K562 (cell line): ENCODE measurements at regions not wholly inside any gene's neighbourhood (a gene's known extent, or its start where the extent isn't known, plus 50 kb on each side); places are given as distances from the start of the nearest gene placed in this dataset.

Experiments
- ATAC-seq: fragments of 200-7000 bp; cut with Tn5 transposase; 3 replicates; pipeline ENCODE4 v1.9.1; 2020; ENCODE audit warnings: moderate library complexity
- BruUV-seq: library from RNA; stranded (reverse); fragments of 400-500 nt; replicated peaks from 2 replicates; lab custom pipeline; 2021; lab: Mats Ljungman, UMichigan
- CTCF ChIA-PET: fragments of 300-600 bp; formaldehyde crosslinking; extraction: SDS; loops from one replicate; lab custom pipeline; 2021; ENCODE audit warnings: low intra/inter-chr PET ratio; lab: Yijun Ruan, JAX
- POLR2A ChIA-PET: fragments of 300-600, 350-650 bp; sonication (Branson Sonifier 250); formaldehyde crosslinking; extraction: SDS; loops from one replicate; lab custom pipeline; 2021; ENCODE audit warnings: antibody characterized with exemption, inconsistent platforms; lab: Yijun Ruan, JAX
- DNase-seq, 4 experiments: peaks; one replicate each; pipeline versions ENCODE4 v3.0.0 to v3.0.0-alpha.2; 2011 to 2018; ENCODE audit warnings: low spot score in 3 of 4, mixed read lengths in 3 of 4; ENCODE audit errors: extremely low read depth in 1 of 4
- FAIRE-seq: peaks from 2 replicates; lab custom pipeline; 2011; peaks lifted over from hg19 to GRCh38; lab: Jason Lieb, UNC
- H2AFZ ChIP-seq: 2 replicates; pipeline ENCODE4 v1.6.0; 2011; ENCODE audit warnings: low read depth, low read length, control low read depth, inconsistent platforms
- H3K27ac ChIP-seq: fragments of 200-600 bp; 3 replicates; pipeline ENCODE4 v1.8.0; 2011; ENCODE audit warnings: low read depth, mild to moderate bottlenecking, control low read depth, inconsistent platforms, low read length, moderate library complexity, mixed read lengths; ENCODE audit errors: extremely low read depth
- H3K27me3 ChIP-seq, 2 experiments: fragments of 300-600 bp in 1 of 2; 2 replicates in 1 of 2; 3 replicates in 1 of 2; pipeline versions ENCODE4 v1.6.0 to v1.8.0; 2011; ENCODE audit warnings: inconsistent platforms in 2 of 2, low read length in 2 of 2, mild to moderate bottlenecking in 1 of 2, mixed read lengths in 1 of 2, moderate library complexity in 1 of 2; ENCODE audit not compliant: control insufficient read depth in 2 of 2, insufficient read depth in 2 of 2
- H3K36me3 ChIP-seq: fragments of 300-600 bp; 3 replicates; pipeline ENCODE4 v1.8.0; 2011; ENCODE audit warnings: mild to moderate bottlenecking, low read length, inconsistent platforms; ENCODE audit not compliant: control insufficient read depth, insufficient read depth
- H3K4me1 ChIP-seq, 2 experiments: fragments of 200-600 bp in 1 of 2; replicated peaks in 1 of 2; 2 replicates in 1 of 2; 3 replicates in 1 of 2; pipeline versions ENCODE4 v1.5.1 to v1.8.0; 2011; ENCODE audit warnings: inconsistent platforms in 2 of 2, low read length in 2 of 2, mild to moderate bottlenecking in 1 of 2, mixed read lengths in 1 of 2, moderate library complexity in 1 of 2; ENCODE audit not compliant: control insufficient read depth in 2 of 2, insufficient read depth in 2 of 2
- H3K4me2 ChIP-seq: 2 replicates; pipeline ENCODE4 v1.6.1; 2011; ENCODE audit warnings: low read length, control low read depth, inconsistent platforms, mixed read lengths; ENCODE audit not compliant: insufficient read depth
- H3K4me3 ChIP-seq: fragments of 200-600 bp; sonication (generic), shearing (Covaris generic); 2 replicates; pipeline ENCODE4 v1.5.1; 2016; ENCODE audit warnings: control low read depth, inconsistent platforms
- H3K79me2 ChIP-seq: fragments of 200-600 bp; 3 replicates; pipeline ENCODE4 v1.8.0; 2011; ENCODE audit warnings: low read length, inconsistent platforms; ENCODE audit not compliant: control insufficient read depth, insufficient read depth
- H3K9ac ChIP-seq, 2 experiments: 2 replicates each; pipeline versions ENCODE4 v1.6.0 to v1.6.1; 2011; ENCODE audit warnings: low read depth in 2 of 2, low read length in 2 of 2, control low read depth in 1 of 2, inconsistent platforms in 1 of 2, mild to moderate bottlenecking in 1 of 2, mixed read lengths in 1 of 2; ENCODE audit not compliant: insufficient read depth in 1 of 2
- H3K9me1 ChIP-seq: one replicate; pipeline ENCODE4 v1.6.0; 2011; ENCODE audit warnings: inconsistent platforms, mild to moderate bottlenecking, low read length, moderate library complexity; ENCODE audit not compliant: control insufficient read depth, insufficient read depth
- H3K9me3 ChIP-seq: replicated peaks from 2 replicates; pipeline ENCODE4 v1.5.1; 2011; ENCODE audit warnings: low read depth, low read length, inconsistent platforms; ENCODE audit not compliant: control insufficient read depth, insufficient read depth
- H4K20me1 ChIP-seq: replicated peaks from 2 replicates; pipeline ENCODE4 v1.6.1; 2011; ENCODE audit warnings: low read length, inconsistent platforms, mixed read lengths; ENCODE audit not compliant: control insufficient read depth, insufficient read depth
- ARID3A ChIP-seq: IDR thresholded peaks from 2 replicates; pipeline ENCODE4 v1.6.1; 2012; ENCODE audit warnings: low read depth, low read length, improper control_type of control experiment, borderline replicate concordance
- CBFA2T3 ChIP-seq: fragments of 450-650 bp; IDR thresholded peaks from 2 replicates; pipeline ENCODE4 v1.6.1; 2017
- CCAR2 ChIP-seq: fragments of 200-400 bp; formaldehyde crosslinking; IDR thresholded peaks from 2 replicates; pipeline ENCODE4 v1.6.1; 2017; ENCODE audit warnings: mild to moderate bottlenecking, low read depth, low read length
- EGR1 ChIP-seq: fragments of 450-650 bp; conservative IDR thresholded peaks from 2 replicates; pipeline ENCODE4 v1.6.1; 2017; ENCODE audit warnings: mild to moderate bottlenecking
- HDAC1 ChIP-seq, 2 experiments: fragments of 450-650 bp; IDR thresholded peaks; 2 replicates each; pipeline ENCODE4 v1.6.1; 2016 to 2017; ENCODE audit warnings: inconsistent platforms in 1 of 2, mild to moderate bottlenecking in 1 of 2, moderate library complexity in 1 of 2
- HDAC2 ChIP-seq: fragments of 450-650 bp; IDR thresholded peaks from 2 replicates; pipeline ENCODE4 v1.6.1; 2016; ENCODE audit warnings: mild to moderate bottlenecking
- HMGN3 ChIP-seq: IDR thresholded peaks from 2 replicates; pipeline ENCODE4 v1.6.1; 2011; ENCODE audit warnings: borderline replicate concordance, low read depth, mild to moderate bottlenecking, mixed read lengths, low read length; ENCODE audit not compliant: insufficient read length; ENCODE audit errors: extremely low read depth
- HNRNPUL1 ChIP-seq: fragments of 200-400 bp; formaldehyde crosslinking; IDR thresholded peaks from 2 replicates; pipeline ENCODE4 v1.6.1; 2017; ENCODE audit warnings: low read length
- IRF1 ChIP-seq: sonication (generic); formaldehyde crosslinking; IDR thresholded peaks from 2 replicates; pipeline ENCODE4 v1.8.0; 2022; ENCODE audit warnings: missing genetic modification reagents, mild to moderate bottlenecking, borderline replicate concordance
- MAFF ChIP-seq: IDR thresholded peaks from 2 replicates; pipeline ENCODE4 v1.6.1; 2012; ENCODE audit warnings: low read length, improper control_type of control experiment
- MEF2A ChIP-seq: IDR thresholded peaks from 2 replicates; pipeline ENCODE4 v1.6.1; 2011; ENCODE audit warnings: low read depth, mild to moderate bottlenecking, low read length, moderate library complexity; ENCODE audit not compliant: control insufficient read depth
- MYC ChIP-seq, 2 experiments: fragments of 250-450 bp in 1 of 2; sonication (Bioruptor Pico) in 1 of 2; IDR thresholded peaks; 2 replicates each; pipeline versions ENCODE4 v1.5.1 to v1.6.1; 2012 to 2021; ENCODE audit warnings: low read depth in 2 of 2, borderline replicate concordance in 1 of 2, improper control_type of control experiment in 1 of 2, low read length in 1 of 2, mild to moderate bottlenecking in 1 of 2, moderate library complexity in 1 of 2
- POLR2G ChIP-seq: fragments of 200-400 bp; formaldehyde crosslinking; IDR thresholded peaks from 2 replicates; pipeline ENCODE4 v1.6.1; 2017; ENCODE audit warnings: low read depth, mild to moderate bottlenecking, antibody characterized with exemption, low read length, moderate library complexity
- SNRNP70 ChIP-seq: fragments of 200-400 bp; formaldehyde crosslinking; optimal IDR thresholded peaks from 2 replicates; pipeline ENCODE3; 2017; ENCODE audit warnings: low read depth, low read length
- STAG1 ChIP-seq: sonication (generic); formaldehyde crosslinking; IDR thresholded peaks from 2 replicates; pipeline ENCODE4 v1.5.0; 2020; ENCODE audit warnings: missing genetic modification reagents, borderline replicate concordance
- TAF9B ChIP-seq: fragments of 450-650 bp; IDR thresholded peaks from 2 replicates; pipeline ENCODE4 v1.6.1; 2018; ENCODE audit warnings: mild to moderate bottlenecking; ENCODE audit not compliant: partially characterized antibody
- ZNF354B ChIP-seq: fragments of 250-450 bp; sonication (Bioruptor Pico); IDR thresholded peaks from 2 replicates; pipeline ENCODE4 v1.4.0; 2020
- ZNF444 ChIP-seq: fragments of 250-450 bp; sonication (Bioruptor Pico); IDR thresholded peaks from 2 replicates; pipeline ENCODE4 v1.4.0; 2020; ENCODE audit warnings: mild to moderate bottlenecking, moderate library complexity
- ZNF696 ChIP-seq: fragments of 250-450 bp; sonication (Bioruptor Pico); conservative IDR thresholded peaks from 2 replicates; pipeline ENCODE4 v1.4.0; 2020; ENCODE audit warnings: mild to moderate bottlenecking, moderate library complexity
- ZNF76 ChIP-seq: fragments of 250-450 bp; sonication (Bioruptor Pico); IDR thresholded peaks from 2 replicates; pipeline ENCODE4 v1.4.0; 2020; ENCODE audit warnings: mild to moderate bottlenecking, moderate library complexity, borderline replicate concordance
- WGBS: fragments of 100-300 bp; shearing (Covaris generic); methylation state at CpG from one replicate; pipeline ENCODE4 v1.1.6; 2016; ENCODE audit warnings: low coverage, mixed read lengths; ENCODE audit not compliant: insufficient coverage; ENCODE audit errors: missing lambda C conversion rate; 5-methylcytosine and 5-hydroxymethylcytosine counted together
- in situ Hi-C: fragments of 300-500 bp; cut with MboI; formaldehyde crosslinking; loops from 4 replicates; pipeline ENCODE4 v1.15.0; 2018; ENCODE audit warnings: inconsistent platforms, mixed read lengths
- intact Hi-C: fragments of 100-400 bp; cut with micrococcal nuclease; formaldehyde crosslinking; loops from 2 replicates; pipeline ENCODE4 v1.14.2; 2022
- TF ChIP-seq, protein P1 (sequence below), 2 experiments: fragments of 450-650 bp in 1 of 2; sonication (generic) in 1 of 2; formaldehyde crosslinking in 1 of 2; IDR thresholded peaks in 1 of 2; conservative IDR thresholded peaks in 1 of 2; 2 replicates each; pipeline versions ENCODE4 v1.6.1 to v1.8.1; 2016 to 2023; ENCODE audit warnings: mild to moderate bottlenecking in 2 of 2, moderate library complexity in 2 of 2, inconsistent platforms in 1 of 2, missing genetic modification reagents in 1 of 2

DNA sequence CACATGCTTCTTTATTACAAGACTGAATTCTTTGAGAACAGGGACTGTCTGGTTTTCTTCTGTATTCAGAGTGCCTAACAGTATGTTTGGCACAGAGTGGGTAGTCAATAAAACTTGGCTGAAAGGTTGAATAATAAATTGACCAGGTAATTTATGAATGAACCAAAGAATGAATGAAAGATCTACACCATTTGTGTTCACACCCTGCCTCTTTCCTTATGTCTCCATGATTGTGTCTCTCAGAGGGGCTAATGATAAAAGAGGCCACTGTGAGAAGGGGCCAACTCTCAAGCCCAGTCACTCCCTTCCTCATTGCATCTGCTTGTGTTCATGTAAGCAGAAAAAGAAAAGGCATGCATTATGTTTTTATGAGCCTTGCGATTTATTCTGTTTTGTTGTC, 569.7 kb upstream of the TENM4 start (continued):
- TF ChIP-seq ZNF444 (CRISPR knock-in tag), result no peak
- no peak for TF ChIP-seq CCAR2
- TF ChIP-seq SNRNP70, result no peak
- TF ChIP-seq CBFA2T3, result no peak
- TF ChIP-seq, protein P1, sequence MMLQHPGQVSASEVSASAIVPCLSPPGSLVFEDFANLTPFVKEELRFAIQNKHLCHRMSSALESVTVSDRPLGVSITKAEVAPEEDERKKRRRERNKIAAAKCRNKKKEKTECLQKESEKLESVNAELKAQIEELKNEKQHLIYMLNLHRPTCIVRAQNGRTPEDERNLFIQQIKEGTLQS (IDR thresholded peaks at IDR 0.05), result no peak
- TF ChIP-seq, protein P1 (CRISPR knock-in tag; conservative IDR thresholded peaks at IDR 0.05), result no peak
- TF ChIP-seq ARID3A, result no peak
- TF ChIP-seq HDAC1 (IDR thresholded peaks at IDR 0.05), result no peak
- no peak for TF ChIP-seq ZNF76 (CRISPR knock-in tag)

- ATAC-seq, result no peak
- H3K4me2 ChIP-seq, result no peak overlapping the region
- no peaks in the 10 kb centered on the region for H3K9me1 ChIP-seq
- H3K36me3 ChIP-seq, result no peaks in the 10 kb centered on the region
- no peak for DNase-seq
- no peak overlapping the region for H3K9ac ChIP-seq
- FAIRE-seq, result no peak
- no peak overlapping the region for H2AFZ ChIP-seq
- in situ Hi-C loops (no loop called here), intact Hi-C loops (no loop called here)
- no peak overlapping the region for H3K27ac ChIP-seq
- no peak for TF ChIP-seq POLR2G
- no peak for TF ChIP-seq ZNF696
- TF ChIP-seq MEF2A, result no peak
- no peak for TF ChIP-seq HNRNPUL1
- TF ChIP-seq ZNF354B (CRISPR knock-in tag), result no peak
- no peak for TF ChIP-seq TAF9B
- TF ChIP-seq MYC (IDR thresholded peaks at IDR 0.05; ENCODE audit: low read depth, low read length), result no peak
- no peak for TF ChIP-seq MYC (CRISPR knock-in tag; IDR thresholded peaks at IDR 0.05; ENCODE audit: borderline replicate concordance, low read depth)
- no peak for TF ChIP-seq EGR1
- TF ChIP-seq HDAC2, result no peak
- no peak for TF ChIP-seq IRF1 (CRISPR knock-in tag)
- TF ChIP-seq STAG1 (CRISPR knock-in tag), result no peak
- TF ChIP-seq HMGN3, result no peak
- TF ChIP-seq MAFF, result no peak
- no TSS peak for BruUV-seq
- H3K9me3 ChIP-seq, result no peaks in the 10 kb centered on the region
- WGBS, result 2% methylated on average over 3 of the region's 3 CpGs
- ChIA-PET CTCF (no interaction called here), POLR2A (no interaction called here)
- H3K4me1 ChIP-seq, result no peaks in the 10 kb centered on the region
- no peak overlapping the region for H3K4me3 ChIP-seq
- no peaks in the 10 kb centered on the region for H3K79me2 ChIP-seq
- H3K27me3 ChIP-seq, result no peaks in the 10 kb centered on the region
- H4K20me1 ChIP-seq, result no peaks in the 10 kb centered on the region
These were observed 568.3 kb upstream of the TENM4 start for GRCh38 chr11:80009081-80009480.
